Aorta (tissue), 5 donors: ENCODE measurements at regions not wholly inside any gene's neighbourhood (a gene's known extent, or its start where the extent isn't known, plus 50 kb on each side); places are given as distances from the start of the nearest gene placed in this dataset.

Experiments
- ATAC-seq: fragments of 200-7000 bp; cut with Tn5 transposase; one replicate; pipeline ENCODE4 v1.9.1; 2022; ENCODE audit warnings: moderate library complexity; ENCODE audit not compliant: low FRiP score
- DNase-seq, 2 donors: peaks; one replicate each; pipeline ENCODE4 v3.0.0-alpha.2; 2020
- H3K27ac ChIP-seq, 2 donors: one replicate each; pipeline ENCODE4 v1.5.1; 2013; ENCODE audit warnings: low read length in 2 of 2, mild to moderate bottlenecking in 2 of 2, moderate library complexity in 2 of 2, control low read depth in 1 of 2, inconsistent platforms in 1 of 2, low read depth in 1 of 2
- H3K27me3 ChIP-seq, 2 donors: one replicate each; pipeline ENCODE4 v1.6.1; 2013; ENCODE audit warnings: control low read depth in 1 of 2, low read length in 1 of 2, mild to moderate bottlenecking in 1 of 2, moderate library complexity in 1 of 2; ENCODE audit not compliant: insufficient read depth in 2 of 2, control insufficient read depth in 1 of 2
- H3K36me3 ChIP-seq, 2 donors: one replicate each; pipeline ENCODE4 v1.6.1; 2013; ENCODE audit warnings: control low read depth in 1 of 2, low read length in 1 of 2, mild to moderate bottlenecking in 1 of 2; ENCODE audit not compliant: insufficient read depth in 2 of 2, control insufficient read depth in 1 of 2
- H3K4me1 ChIP-seq, 2 donors: one replicate each; pipeline ENCODE4 v1.6.1; 2013; ENCODE audit warnings: low read length in 2 of 2, control low read depth in 1 of 2, mild to moderate bottlenecking in 1 of 2, moderate library complexity in 1 of 2; ENCODE audit not compliant: insufficient read depth in 2 of 2, control insufficient read depth in 1 of 2
- H3K4me3 ChIP-seq, 2 donors: one replicate each; pipeline ENCODE4 v1.5.1; 2013; ENCODE audit warnings: low read length in 2 of 2, control low read depth in 1 of 2, mild to moderate bottlenecking in 1 of 2
- H3K9me3 ChIP-seq: one replicate; pipeline ENCODE4 v1.6.1; 2013; ENCODE audit warnings: mild to moderate bottlenecking, low read length; ENCODE audit not compliant: control insufficient read depth
- WGBS, 2 donors: extraction: QIAGEN DNeasy Blood & Tissue Kit; methylation state at CpG; one replicate each; pipeline ENCODE4 v1.1.7; 2013; 5-methylcytosine and 5-hydroxymethylcytosine counted together
- intact Hi-C, 2 donors: fragments of 100-400 bp; cut with DNase I; formaldehyde crosslinking; loops; one replicate each; pipeline versions ENCODE4 v1.14.2 to v1.15.0; 2022
- donor health status: healthy with polysubstance abuse.
- donor health status: Bipolar disorder and iron deficiency.
- donor health status: DM: no; HTN: no; CAD: no.
- donor health status: DM: no; HTN: no; CAD: no.
- donor health status: DM: yes; HTN: yes; CAD: no.

DNA sequence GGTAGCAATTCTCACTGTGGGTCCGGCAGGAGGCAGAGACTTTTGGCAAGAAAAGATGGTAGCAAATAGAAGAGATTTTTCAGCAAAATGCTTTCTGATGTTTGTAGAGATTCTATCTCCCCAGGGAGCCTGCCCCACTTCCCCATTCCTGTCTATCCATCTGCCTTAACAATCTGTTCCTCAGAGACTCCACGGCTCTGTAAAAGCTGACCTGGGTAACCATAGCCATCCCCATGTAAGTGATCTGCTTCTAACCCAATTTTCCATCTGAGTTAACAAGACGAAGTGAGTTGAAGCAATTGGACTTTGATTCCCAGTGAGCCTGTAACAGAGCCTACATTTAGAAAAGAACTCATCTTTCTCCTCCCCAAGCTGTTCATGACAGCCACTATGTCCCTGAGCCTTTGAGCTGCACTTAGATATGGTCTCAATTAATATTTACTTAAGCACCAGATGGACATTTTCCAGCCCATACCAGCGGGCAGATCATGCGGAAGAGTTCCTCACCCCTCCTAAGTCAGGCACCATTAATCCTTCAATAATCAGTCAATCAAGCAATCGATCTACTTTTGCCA, 896.1 kb downstream of the CCSER2 start:
- 48 to 50% methylated on average over 6 of the region's 6 CpGs for WGBS, 2 donors
- H3K27me3 ChIP-seq: peaks cover 0 to 2% of the 10 kb centered on the region in 2 donors
- intact Hi-C loops: no loop called here
- H3K36me3 ChIP-seq: no peaks in the 10 kb centered on the region
- no peaks in the 10 kb centered on the region for H3K4me1 ChIP-seq
- no peak overlapping the region for H3K4me3 ChIP-seq
- no peak for ATAC-seq
- no peaks in the 10 kb centered on the region for H3K9me3 ChIP-seq
- H3K27ac ChIP-seq: no peak overlapping the region
- DNase-seq: no peak

DNA sequence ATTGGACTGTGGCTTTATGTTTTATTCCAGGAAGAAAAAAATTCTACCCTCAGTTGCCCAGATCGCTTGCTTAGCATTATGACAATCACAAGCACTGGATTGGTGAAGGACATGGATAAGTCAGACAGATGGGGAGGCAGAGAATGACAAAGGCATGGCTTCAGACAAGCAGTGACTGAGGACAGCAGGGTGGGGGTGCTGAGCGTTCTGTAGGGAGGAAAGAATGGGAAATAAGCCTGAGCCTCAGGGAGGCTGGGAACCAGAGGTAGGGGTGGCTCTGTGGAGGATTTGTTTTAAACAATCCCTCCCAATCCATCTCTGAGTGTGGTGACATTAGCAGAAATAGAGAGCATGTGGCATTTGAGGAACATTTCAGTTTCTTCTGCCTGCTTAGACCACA, 896.9 kb downstream of the CCSER2 start:
- Histone ChIP-seq H3K36me3 (no peaks in the 10 kb centered on the region), H3K9me3 (no peaks in the 10 kb centered on the region), H3K4me1 (no peaks in the 10 kb centered on the region), H3K27me3 (peaks cover 0 to 2% of the 10 kb centered on the region in 2 donors), H3K27ac (no peak overlapping the region), H3K4me3 (no peak overlapping the region)
- DNase-seq: no peak
- intact Hi-C loops: no loop called here
- no peak for ATAC-seq
- 53 to 66% methylated on average over 2 of the region's 2 CpGs for WGBS, 2 donors

DNA sequence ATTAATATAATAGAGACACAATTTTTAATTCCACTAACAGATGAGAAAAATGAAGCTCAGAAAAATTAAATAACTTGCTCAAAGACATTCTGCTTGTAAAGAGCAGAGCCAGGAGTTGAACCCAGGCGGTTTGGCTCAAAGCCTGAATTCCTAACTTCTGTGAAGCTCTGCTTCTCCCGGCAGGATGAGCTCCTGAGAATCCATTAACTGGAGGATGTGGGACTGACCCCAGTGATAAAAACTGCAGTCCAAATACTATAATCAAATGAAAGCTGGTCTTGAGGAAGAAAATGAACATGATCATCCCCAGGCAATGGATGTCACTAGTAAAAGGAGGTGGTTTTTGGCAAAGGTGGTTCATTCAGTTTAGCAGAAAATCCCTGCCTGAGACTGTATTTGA, 898.2 kb downstream of the CCSER2 start:
- no peak for ATAC-seq
- 52 to 58% methylated on average over 2 of the region's 2 CpGs for WGBS, 2 donors

DNA sequence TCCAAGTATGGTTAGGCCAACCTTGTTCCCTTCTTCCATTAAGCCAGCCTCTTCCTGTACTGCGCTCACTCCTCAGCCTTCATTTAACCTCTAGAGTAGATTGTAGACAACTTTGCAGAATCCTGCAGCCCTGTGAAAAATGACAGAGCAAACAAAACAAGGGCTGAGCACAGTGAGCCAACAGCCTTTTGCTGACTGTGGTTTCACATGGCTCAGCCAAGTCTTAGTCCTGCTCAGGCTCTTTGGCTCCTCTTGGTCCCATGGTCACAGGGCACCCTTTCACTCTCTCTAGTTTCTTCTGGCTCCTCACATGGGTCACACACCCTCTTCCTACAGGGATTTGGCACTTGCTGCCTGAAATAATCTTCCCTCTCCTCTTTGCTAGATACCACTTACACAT, 900.3 kb downstream of the CCSER2 start:
- H3K36me3 ChIP-seq: no peaks in the 10 kb centered on the region
- H3K9me3 ChIP-seq: no peaks in the 10 kb centered on the region
- ATAC-seq (no peak), DNase-seq (no peak)
- intact Hi-C loops: no loop called here
- H3K27ac ChIP-seq: no peak overlapping the region
- no peak overlapping the region for H3K4me3 ChIP-seq
- peaks cover 0 to 2% of the 10 kb centered on the region in 2 donors for H3K27me3 ChIP-seq
- 71 to 73% methylated on average over 1 of the region's 1 CpG for WGBS, 2 donors
- no peaks in the 10 kb centered on the region for H3K4me1 ChIP-seq

More for the DNA sequence above, 898.2 kb downstream of the CCSER2 start:
- Histone ChIP-seq H3K4me3 (no peak overlapping the region), H3K27me3 (peaks cover 0 to 2% of the 10 kb centered on the region in 2 donors), H3K27ac (no peak overlapping the region), H3K9me3 (no peaks in the 10 kb centered on the region), H3K4me1 (no peaks in the 10 kb centered on the region), H3K36me3 (no peaks in the 10 kb centered on the region)
- intact Hi-C loops: no loop called here
- no peak for DNase-seq

DNA sequence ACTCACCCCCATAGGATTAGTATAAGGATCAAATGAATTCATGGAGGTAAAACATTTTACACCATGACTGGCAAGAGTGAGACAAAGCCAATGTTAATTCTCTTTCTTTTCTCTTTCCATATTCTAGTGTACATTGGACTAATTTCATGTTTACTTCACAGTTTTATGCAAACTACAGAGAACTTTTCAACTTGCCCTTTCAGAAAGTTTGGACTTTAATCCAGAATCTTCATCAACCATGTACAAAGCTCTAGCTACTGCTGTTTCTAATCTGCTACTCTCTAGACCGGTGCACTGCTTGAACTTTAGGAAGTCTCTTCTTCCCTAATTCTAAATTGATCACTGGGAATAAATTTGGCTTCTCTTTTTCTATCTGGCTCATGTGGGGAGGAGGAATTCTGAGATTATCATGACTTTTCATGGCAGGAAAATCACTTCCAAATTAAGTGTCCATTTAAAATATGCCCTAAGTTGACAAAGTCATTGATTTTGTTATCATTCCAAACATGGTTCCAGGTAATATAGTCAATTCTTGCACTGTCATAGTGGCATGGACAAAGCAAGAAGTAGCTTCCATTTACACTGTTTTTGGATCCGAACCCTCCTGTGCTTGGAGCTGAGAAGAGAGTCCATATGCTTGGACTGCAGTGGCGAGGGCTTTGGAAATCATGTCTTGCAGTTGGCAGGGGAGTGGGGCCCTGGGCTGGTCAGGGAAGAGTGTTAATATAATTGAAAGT, 903.3 kb downstream of the CCSER2 start:
- Histone ChIP-seq H3K9me3 (no peaks in the 10 kb centered on the region), H3K4me1 (no peaks in the 10 kb centered on the region), H3K4me3 (no peak overlapping the region), H3K27ac (no peak overlapping the region), H3K27me3 (peaks cover 0 to 2% of the 10 kb centered on the region in 2 donors), H3K36me3 (no peaks in the 10 kb centered on the region)
- ATAC-seq (no peak), DNase-seq (no peak)
- intact Hi-C loops: no loop called here
- 71 to 72% methylated on average over 3 of the region's 3 CpGs for WGBS, 2 donors

DNA sequence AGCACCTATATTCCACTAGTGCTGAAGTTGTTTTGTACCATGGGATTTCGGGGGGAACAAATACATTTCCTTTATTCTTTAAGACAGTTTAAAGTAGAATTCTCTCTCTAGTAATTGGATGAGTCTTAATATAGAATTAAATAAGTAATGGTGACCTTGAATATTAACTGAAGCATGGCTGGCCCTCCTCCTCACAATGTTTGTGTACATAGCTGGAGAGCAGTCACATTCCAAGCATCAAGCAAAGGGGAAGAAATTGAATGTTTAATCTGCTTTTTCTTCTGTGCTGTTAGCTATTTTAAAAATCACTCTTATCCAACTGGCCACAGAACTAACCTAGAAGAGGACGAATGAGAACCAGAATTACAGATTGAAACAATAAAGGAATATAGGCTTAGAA, 906.9 kb downstream of the CCSER2 start:
- H3K9me3 ChIP-seq: no peaks in the 10 kb centered on the region

DNA sequence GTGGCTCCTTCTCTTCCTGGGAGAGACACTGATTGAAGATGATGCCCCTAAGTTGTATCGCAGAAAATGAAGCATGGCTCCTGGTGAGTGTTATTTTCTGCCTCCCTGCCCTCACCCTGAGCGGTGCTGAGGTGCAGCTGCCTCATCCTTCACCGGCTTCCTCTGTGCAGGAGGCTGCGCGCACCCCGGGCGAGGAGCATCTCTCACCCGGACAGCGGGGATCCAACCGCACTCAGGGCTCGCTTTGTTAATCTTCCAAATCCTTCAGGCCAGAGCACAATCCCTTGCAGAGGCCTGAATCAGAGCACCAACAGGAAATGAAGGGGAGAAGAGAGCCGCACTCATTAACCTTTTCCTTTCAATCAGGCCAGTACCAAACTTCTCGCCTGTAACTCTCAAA, 910.3 kb downstream of the CCSER2 start:
- no peaks in the 10 kb centered on the region for H3K4me1 ChIP-seq
- no peaks in the 10 kb centered on the region for H3K27me3 ChIP-seq
- 84 to 86% methylated on average over 13 of the region's 13 CpGs for WGBS, 2 donors
- H3K4me3 ChIP-seq: no peak overlapping the region
- no peaks in the 10 kb centered on the region for H3K9me3 ChIP-seq
- no peak overlapping the region for H3K27ac ChIP-seq
- ATAC-seq: no peak
- DNase-seq: no peak
- intact Hi-C loops: no loop called here
- no peaks in the 10 kb centered on the region for H3K36me3 ChIP-seq

More for the DNA sequence above, 906.9 kb downstream of the CCSER2 start:
- DNase-seq (no peak), ATAC-seq (no peak)
- no peaks in the 10 kb centered on the region for H3K4me1 ChIP-seq
- intact Hi-C loops: no loop called here
- no peaks in the 10 kb centered on the region for H3K36me3 ChIP-seq
- no peaks in the 10 kb centered on the region for H3K27me3 ChIP-seq
- no peak overlapping the region for H3K4me3 ChIP-seq
- WGBS, 2 donors: 48% methylated on average over 2 of the region's 2 CpGs
- no peak overlapping the region for H3K27ac ChIP-seq

DNA sequence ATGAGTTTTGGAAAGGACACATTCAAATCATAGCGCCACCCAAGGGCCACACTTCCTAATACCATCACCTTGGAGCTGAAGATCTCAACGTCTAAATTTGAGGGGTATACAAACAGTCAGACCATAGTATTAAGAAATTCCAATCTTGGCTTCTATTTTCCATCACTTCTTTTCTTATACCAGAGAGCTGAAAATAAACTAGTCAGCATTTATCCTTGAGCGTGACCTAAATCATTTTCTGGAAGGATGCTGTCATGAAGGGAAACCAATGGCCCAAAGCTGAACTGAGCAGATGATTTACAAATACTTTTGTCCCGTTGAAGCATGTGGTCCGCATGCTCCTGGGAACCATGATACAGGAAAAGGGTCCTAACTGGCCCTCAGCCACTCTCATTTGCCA, 921.9 kb downstream of the CCSER2 start:
- H3K36me3 ChIP-seq: no peaks in the 10 kb centered on the region
- peaks cover 0 to 4% of the 10 kb centered on the region in 2 donors for H3K4me1 ChIP-seq
- ATAC-seq (no peak), DNase-seq (no peak)
- peaks cover 0 to 6% of the 10 kb centered on the region in 2 donors for H3K27me3 ChIP-seq
- H3K9me3 ChIP-seq: peaks cover 2% of the 10 kb centered on the region
- whole genome bisulfite sequencing, 2 donors: 38 to 49% methylated on average over 5 of the region's 5 CpGs
- intact Hi-C loops: no loop called here
- no peak overlapping the region for H3K27ac ChIP-seq
- no peak overlapping the region for H3K4me3 ChIP-seq

DNA sequence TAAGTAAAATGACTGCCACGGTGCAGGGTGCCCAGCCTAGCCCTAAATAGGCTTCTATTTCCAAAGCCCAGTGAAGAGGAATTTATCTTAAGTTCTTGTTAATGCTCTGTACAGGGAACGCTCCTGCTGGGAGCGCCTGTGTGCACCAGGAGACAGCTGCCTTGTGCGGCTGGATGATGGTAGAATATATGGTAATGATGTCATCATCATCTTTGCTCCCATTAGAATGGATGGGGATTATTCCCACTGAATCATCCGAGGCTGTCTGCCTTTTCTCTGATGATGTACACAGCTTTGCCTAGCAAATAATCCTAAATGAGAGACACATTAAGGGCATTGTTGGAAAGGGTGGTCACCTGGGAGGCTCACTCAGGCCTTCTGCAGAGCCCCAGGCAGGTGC, 928.1 kb downstream of the CCSER2 start:
- Histone ChIP-seq H3K27me3 (peaks cover 0 to 4% of the 10 kb centered on the region in 2 donors), H3K27ac (no peak overlapping the region), H3K9me3 (peaks cover 2% of the 10 kb centered on the region), H3K4me1 (no peaks in the 10 kb centered on the region), H3K4me3 (no peak overlapping the region), H3K36me3 (no peaks in the 10 kb centered on the region)
- DNase-seq: no peak
- ATAC-seq: no peak
- intact Hi-C loops: no loop called here
- WGBS, 2 donors: 74 to 75% methylated on average over 5 of the region's 5 CpGs
